Activated CD8-positive, alpha-beta memory T cell treated with anti-CD3 and anti-CD28 coated beads for 36 hours (primary cell): ENCODE measurements at regions not wholly inside any gene's neighbourhood (a gene's known extent, or its start where the extent isn't known, plus 50 kb on each side); places are given as distances from the start of the nearest gene placed in this dataset.
"Not testable (repeated sequence)": the region's sequence is repeated elsewhere in the genome, so short reads cannot be mapped to it uniquely, and the experiment has no call there.

ENCODE experiments used
- CTCF ChIA-PET: fragments of 350-600 bp; sonication (Branson Sonifier 250); formaldehyde crosslinking; loops from one replicate; lab custom pipeline; 2021; ENCODE audit warnings: antibody characterized with exemption; lab: Charles Lee
- POLR2A ChIA-PET: fragments of 350-600 bp; sonication (Branson Sonifier 250); formaldehyde crosslinking; loops from one replicate; lab custom pipeline; 2021; ENCODE audit warnings: antibody characterized with exemption; lab: Charles Lee

DNA sequence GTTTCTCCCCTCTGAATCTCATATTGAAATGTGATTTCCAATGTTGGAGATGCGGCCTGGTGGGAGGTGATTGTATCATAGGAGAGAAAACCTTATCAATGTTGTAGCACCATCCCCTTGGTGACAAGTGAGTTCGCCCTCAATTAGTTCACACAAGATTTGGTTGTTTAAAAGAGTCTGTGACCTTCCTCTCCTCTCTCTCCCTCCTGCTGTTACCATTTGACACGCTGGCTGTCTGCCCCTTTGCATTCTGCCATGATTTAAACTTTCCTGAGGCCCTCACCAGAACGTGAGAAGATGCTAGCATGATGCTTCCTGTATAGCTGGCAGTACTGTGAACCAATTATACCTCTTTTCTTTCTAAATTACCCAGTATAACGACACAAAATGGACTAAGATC lies 730.9 kb upstream of the PRMT6 start:
- ChIA-PET POLR2A (no interaction called here), CTCF (no interaction called here)

- POLR2A ChIA-PET, result no interaction called here
- CTCF ChIA-PET, result no interaction called here
Measured at GRCh38 chr1:106344494-106344893, 712.0 kb upstream of the PRMT6 start.

GRCh38 chr1:106360252-106360651 lies 696.2 kb upstream of the PRMT6 start:
- POLR2A ChIA-PET, result no interaction called here
- CTCF ChIA-PET, result no interaction called here

GRCh38 chr1:106366627-106367319 lies 689.7 kb upstream of the PRMT6 start:
- POLR2A ChIA-PET, result no interaction called here
- CTCF ChIA-PET, result no interaction called here

- POLR2A ChIA-PET, result no interaction called here
- CTCF ChIA-PET, result no interaction called here
Measured at GRCh38 chr1:106378261-106378660, 678.2 kb upstream of the PRMT6 start.

GRCh38 chr1:106380772-106381171 lies 675.7 kb upstream of the PRMT6 start:
- ChIA-PET POLR2A (no interaction called here), CTCF (no interaction called here)

- POLR2A ChIA-PET, CTCF ChIA-PET: not testable (repeated sequence)
Measured at GRCh38 chr1:106389160-106389559, 667.3 kb upstream of the PRMT6 start.

GRCh38 chr1:106393046-106393445 lies 663.4 kb upstream of the PRMT6 start:
- ChIA-PET POLR2A (no interaction called here), CTCF (no interaction called here)

DNA sequence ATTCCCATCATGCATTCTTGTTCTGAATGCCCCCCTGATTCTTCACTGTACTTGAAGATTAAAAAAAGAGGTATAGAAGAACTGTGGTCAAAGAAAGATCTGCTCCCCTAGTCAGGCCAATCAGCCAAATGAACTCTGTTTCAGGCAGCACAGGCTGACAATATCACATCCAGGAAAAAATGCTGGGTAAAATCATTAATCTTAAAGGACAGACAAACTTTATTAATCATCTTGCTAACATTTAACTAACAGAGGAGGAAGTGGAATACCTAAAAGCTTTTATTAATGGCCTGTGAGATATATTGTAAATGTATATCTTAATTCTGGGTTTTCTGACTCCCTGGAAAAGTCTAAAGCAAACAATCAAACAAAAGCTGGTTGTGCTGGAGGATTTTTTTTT lies 660.5 kb upstream of the PRMT6 start:
- CTCF ChIA-PET, result no interaction called here
- POLR2A ChIA-PET, result no interaction called here

- CTCF ChIA-PET, result interaction anchor here (0.7 kb wide), 1 partner anchor 122 kb away, joined by 3 read pairs; no protein-coding TSS in a partner anchor
- POLR2A ChIA-PET, result no interaction called here
Measured at GRCh38 chr1:106398391-106398790, 658.1 kb upstream of the PRMT6 start.

DNA sequence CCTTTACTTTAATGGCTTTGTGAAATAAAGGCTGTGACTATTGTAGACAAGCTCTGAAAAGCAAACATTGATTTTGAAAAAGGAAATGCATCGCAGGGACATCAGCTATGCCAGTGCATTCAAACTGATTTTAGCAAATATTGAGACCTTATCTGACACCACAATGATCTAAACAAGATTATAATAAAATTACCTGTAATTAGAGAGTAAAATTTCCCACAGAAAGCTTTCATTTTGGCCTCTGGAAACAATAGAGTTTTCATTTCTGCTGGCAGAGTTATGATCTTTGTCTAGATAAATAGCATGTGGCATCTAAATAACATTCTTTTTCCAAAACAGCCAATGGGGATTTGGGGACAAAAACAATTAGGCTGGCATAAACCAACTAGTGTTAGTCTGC lies 650.4 kb upstream of the PRMT6 start:
- ChIA-PET CTCF (no interaction called here), POLR2A (no interaction called here)

DNA sequence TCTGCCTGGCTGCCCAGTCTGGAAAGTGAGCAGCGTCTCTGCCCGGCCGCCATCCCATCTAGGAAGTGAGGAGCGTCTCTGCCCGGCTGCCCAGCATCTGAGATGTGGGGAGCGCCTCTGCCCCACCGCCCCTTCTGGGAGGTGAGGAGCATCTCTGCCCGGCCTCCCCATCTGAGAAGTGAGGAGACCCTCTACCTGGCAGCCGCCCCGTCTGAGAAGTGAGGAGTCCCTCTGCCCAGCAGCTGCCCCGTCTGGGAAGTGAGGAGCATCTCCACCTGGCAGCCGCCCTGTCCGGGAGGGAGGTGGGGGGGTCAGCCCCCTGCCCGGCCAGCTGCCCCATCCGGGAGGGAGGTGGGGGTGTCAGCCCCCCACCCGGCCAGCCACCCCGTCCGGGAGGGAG lies 644.2 kb upstream of the PRMT6 start:
- CTCF ChIA-PET, result not testable (repeated sequence)

DNA sequence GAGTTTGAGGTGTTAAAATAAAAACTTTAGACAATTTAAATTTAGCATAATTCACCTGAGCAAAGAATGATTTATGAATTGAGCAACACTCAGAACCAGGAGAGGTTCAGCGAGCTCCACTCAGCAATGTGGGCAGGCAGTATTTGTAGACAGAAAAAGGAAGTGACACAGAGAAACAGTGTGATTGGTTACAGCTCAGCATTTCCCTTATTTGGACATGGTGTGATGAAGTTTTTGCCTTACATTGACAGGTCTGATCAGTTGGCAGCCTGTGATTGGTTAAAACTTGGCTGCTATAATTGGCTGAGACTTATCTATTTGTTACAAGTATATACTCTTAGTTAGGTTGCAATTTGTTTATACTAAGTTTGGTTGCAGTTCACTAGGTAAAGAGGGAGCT lies 621.2 kb upstream of the PRMT6 start:
- ChIA-PET CTCF (no interaction called here), POLR2A (no interaction called here)

More for the DNA sequence above, 644.2 kb upstream of the PRMT6 start:
- POLR2A ChIA-PET, result not testable (repeated sequence)

GRCh38 chr1:106439475-106439874 lies 617.0 kb upstream of the PRMT6 start:
- ChIA-PET CTCF (no interaction called here), POLR2A (no interaction called here)

GRCh38 chr1:106447466-106447865 lies 609.0 kb upstream of the PRMT6 start:
- CTCF ChIA-PET, result no interaction called here
- POLR2A ChIA-PET, result no interaction called here

DNA sequence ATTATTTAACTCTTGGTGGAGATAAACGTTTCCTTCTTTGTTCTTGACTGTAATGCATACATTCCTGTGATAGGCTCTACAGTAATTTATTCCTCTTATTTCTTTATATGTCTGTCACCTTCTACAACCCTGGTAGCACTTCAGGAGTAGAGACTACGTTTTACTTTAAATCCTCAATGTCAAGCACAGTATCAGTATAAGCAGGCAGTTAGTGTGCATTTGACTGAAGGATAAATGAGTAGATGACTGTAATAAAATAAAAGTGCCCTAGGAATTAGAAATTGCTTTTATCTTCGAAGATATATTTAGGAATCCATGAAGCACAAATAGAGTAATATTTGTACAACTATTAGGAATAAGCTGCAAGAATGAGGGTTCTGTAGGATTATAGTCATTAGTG lies 599.6 kb upstream of the PRMT6 start:
- ChIA-PET CTCF (no interaction called here), POLR2A (no interaction called here)

- ChIA-PET CTCF (no interaction called here), POLR2A (no interaction called here)
Measured at GRCh38 chr1:106457368-106457767, 599.1 kb upstream of the PRMT6 start.

DNA sequence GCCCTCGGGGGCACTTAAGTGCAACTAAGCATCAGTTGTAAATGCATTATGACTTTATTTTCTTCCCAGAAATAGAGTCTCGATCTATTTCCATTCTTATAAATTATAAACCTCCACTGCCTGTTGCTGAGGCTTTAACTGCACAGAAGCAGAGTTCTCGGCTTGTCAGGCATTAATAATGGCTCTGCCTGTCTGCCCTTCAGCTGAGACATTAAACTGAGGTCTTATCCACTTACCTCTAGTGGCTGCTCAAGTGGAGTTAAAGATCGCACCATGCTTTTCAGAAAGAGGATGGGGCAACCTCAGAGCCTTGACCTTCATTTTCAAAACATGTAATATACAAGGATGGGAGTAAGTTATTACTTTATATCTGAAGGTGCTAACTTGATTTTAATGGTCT lies 597.6 kb upstream of the PRMT6 start:
- CTCF ChIA-PET, result no interaction called here
- POLR2A ChIA-PET, result no interaction called here

GRCh38 chr1:106459418-106459817 lies 597.1 kb upstream of the PRMT6 start:
- CTCF ChIA-PET, result no interaction called here

GRCh38 chr1:106465666-106466065 lies 590.8 kb upstream of the PRMT6 start:
- POLR2A ChIA-PET, result no interaction called here
- CTCF ChIA-PET, result no interaction called here

More at GRCh38 chr1:106459418-106459817, 597.1 kb upstream of the PRMT6 start:
- POLR2A ChIA-PET, result no interaction called here

GRCh38 chr1:106480629-106481028 lies 575.8 kb upstream of the PRMT6 start:
- ChIA-PET POLR2A (no interaction called here), CTCF (no interaction called here)

DNA sequence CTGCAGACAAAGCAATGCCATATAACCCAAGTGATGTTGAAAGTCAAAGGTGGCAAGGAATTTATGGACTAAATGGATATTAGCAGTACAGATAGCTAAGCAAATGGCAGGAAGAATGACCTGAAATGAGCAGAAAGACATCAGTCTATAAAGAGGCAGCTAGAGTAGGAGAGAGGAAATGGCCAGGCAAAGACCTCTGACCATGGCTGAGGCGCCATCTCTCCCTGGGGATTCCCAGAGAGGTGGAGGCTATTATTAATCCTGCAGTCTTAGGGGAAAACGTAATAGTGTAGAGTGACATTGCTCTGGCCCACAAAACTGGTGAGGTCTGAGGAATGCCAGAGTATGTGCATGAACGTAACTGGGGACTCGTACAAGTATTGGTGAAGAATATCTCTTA lies 563.6 kb upstream of the PRMT6 start:
- ChIA-PET POLR2A (no interaction called here), CTCF (interaction anchor here (1.3 kb wide), 1 partner anchor 8 kb away, joined by 4 read pairs; no protein-coding TSS in a partner anchor)
